ENCODE measurements at regions not wholly inside any gene's neighbourhood (a gene's known extent, or its start where the extent isn't known, plus 50 kb on each side); places are given as distances from the start of the nearest gene placed in this dataset.
A peak's percentile ranks its signal among the peaks of the same experiment; 100 is the strongest.
"Not testable (repeated sequence)": the region's sequence is repeated elsewhere in the genome, so short reads cannot be mapped to it uniquely, and the experiment has no call there.

DNA sequence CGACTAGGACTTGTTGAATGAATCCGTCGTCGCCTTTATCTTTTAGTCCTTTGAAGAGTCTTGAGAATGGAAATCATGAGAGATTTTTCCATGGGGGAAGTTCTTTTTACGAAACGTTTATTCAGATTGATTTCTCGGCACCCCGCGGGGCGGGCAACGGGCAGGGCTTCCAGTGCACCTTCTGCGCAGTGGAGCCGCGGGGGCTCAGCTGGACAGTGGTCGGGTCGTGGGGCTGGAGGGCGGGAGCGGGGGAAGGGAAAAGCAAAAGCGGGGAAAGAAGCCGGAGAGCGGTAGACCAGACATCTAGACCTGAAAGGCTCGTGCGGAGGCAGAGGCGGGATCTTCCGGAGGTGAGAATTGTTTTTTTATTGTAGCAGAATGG, 103.0 kb downstream of the NBPF11 start:
- peak; percentile 5 for DNase-seq (ENCODE audit: low read depth)

DNA sequence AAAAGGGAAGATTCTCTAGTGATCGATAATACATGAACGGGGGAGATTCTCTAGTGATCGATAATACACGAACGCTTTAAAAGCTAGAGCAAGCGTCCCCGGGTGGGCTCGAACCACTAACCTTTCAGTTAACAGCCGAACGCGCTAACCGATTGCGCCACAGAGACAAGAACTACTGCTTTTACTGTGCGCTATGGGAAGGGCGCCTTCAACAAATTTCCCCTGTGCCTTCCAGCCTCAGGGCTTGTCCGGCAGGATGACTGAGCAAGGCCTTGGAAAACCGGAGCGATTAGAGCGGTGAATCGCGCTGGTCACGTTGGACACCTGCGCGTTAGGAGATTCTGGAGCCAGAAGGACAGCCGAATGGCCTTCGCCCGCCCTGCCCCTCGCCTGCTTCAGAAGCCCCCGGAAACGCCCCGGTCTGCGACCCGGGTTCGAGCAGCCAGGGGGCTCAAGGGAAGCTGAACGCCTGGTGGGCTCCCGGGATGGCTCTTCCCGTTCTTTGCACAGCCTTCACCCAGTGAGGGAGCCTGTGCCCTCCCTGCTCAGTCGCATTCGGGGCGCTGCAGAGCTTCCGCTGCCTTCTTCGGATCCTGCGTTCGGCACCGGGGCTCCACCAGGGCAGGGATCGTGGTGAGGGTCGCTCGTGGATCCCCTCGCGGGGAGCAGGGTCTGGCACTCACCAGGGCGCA, 103.5 kb downstream of the NBPF11 start:
- peak; percentile 22 for DNase-seq (ENCODE audit: low read depth)

DNA sequence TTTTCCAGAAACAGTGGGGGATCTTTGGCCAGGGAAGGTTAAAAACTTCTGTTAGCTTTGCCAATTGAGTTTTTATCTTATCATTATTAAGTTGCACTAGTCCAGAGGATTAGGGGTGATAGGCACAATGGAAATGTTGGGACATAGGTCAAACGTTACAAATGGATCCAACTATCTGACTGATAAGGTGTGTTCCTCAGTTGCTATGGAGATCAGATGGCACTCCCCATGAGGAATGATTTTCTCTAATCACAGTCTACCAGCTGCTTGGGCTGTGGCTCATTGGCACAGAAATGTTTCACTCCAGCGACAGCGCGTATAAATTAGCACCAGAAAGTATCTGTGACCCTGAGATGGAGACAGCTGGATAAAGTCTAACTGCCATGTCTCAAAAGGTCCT, 106.2 kb downstream of the NBPF11 start:
- not testable (repeated sequence) for DNase-seq (ENCODE audit: low read depth)

DNA sequence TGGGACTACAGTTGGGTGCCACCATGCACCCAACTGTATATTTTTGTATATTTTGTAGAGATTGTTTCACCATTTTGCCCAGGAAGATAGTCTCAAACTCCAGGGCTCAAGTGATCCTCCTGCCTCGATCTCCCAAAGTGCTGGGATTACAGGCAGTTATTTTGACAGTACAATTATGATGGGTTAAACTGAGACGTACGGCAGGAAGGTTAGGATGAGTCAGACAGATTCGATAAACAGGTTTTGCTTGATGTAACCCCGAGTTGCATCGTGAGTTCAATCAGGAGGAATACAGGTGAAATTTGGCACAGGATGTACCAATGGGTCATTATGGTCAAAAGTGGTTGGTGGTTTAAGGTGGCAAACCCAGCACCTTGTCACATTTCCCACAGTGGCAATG, 107.6 kb downstream of the NBPF11 start:
- not testable (repeated sequence) for DNase-seq (ENCODE audit: low read depth)
